Keratinocyte (primary cell): ENCODE measurements at regions not wholly inside any gene's neighbourhood (a gene's known extent, or its start where the extent isn't known, plus 50 kb on each side); places are given as distances from the start of the nearest gene placed in this dataset.

Source experiments
- DNase-seq: peaks from one replicate; pipeline ENCODE4 v3.0.0-alpha.2; 2011; ENCODE audit warnings: low read depth, missing footprints, low spot score
- FAIRE-seq: peaks from 2 replicates; lab custom pipeline; 2011; peaks lifted over from hg19 to GRCh38; lab: Jason Lieb, UNC
- H2AFZ ChIP-seq: 2 replicates; pipeline ENCODE4 v1.6.0; 2012; ENCODE audit warnings: low read length, control low read depth, inconsistent platforms; ENCODE audit not compliant: control insufficient read depth
- H3K27ac ChIP-seq: 2 replicates; pipeline ENCODE4 v1.5.1; 2011; ENCODE audit warnings: low read length; ENCODE audit not compliant: control insufficient read depth, insufficient read depth
- H3K27me3 ChIP-seq: 3 replicates; pipeline ENCODE4 v1.6.0; 2011; ENCODE audit warnings: low read length; ENCODE audit not compliant: control insufficient read depth, insufficient read depth; ENCODE audit errors: extremely low read depth
- H3K36me3 ChIP-seq, 2 experiments: 2 replicates in 1 of 2; 3 replicates in 1 of 2; pipeline ENCODE4 v1.5.1; 2011; ENCODE audit warnings: low read length in 2 of 2, mild to moderate bottlenecking in 1 of 2; ENCODE audit not compliant: control insufficient read depth in 2 of 2, insufficient read depth in 2 of 2; ENCODE audit errors: extremely low read depth in 1 of 2
- H3K4me1 ChIP-seq: 3 replicates; pipeline ENCODE4 v1.5.1; 2011; ENCODE audit warnings: low read length; ENCODE audit not compliant: control insufficient read depth, insufficient read depth; ENCODE audit errors: extremely low read depth
- H3K4me2 ChIP-seq: 3 replicates; pipeline ENCODE4 v1.6.0; 2011; ENCODE audit warnings: low read depth, low read length; ENCODE audit not compliant: control insufficient read depth, insufficient read depth; ENCODE audit errors: extremely low read depth
- H3K4me3 ChIP-seq, 3 experiments: fragments of 200-600 bp in 1 of 3; sonication (generic) in 1 of 3; 2 replicates in 2 of 3; 3 replicates in 1 of 3; pipeline ENCODE4 v1.5.1; 2011 to 2016; ENCODE audit warnings: low read length in 3 of 3, mild to moderate bottlenecking in 3 of 3, control low read depth in 2 of 3, inconsistent platforms in 1 of 3, low read depth in 1 of 3, mixed read lengths in 1 of 3, mixed run types in 1 of 3, moderate library complexity in 1 of 3; ENCODE audit not compliant: control insufficient read depth in 2 of 3, insufficient read depth in 2 of 3; ENCODE audit errors: extremely low read depth in 1 of 3
- H3K79me2 ChIP-seq: 2 replicates; pipeline ENCODE4 v1.6.0; 2012; ENCODE audit warnings: low read length; ENCODE audit not compliant: control insufficient read depth, insufficient read depth
- H3K9ac ChIP-seq: 3 replicates; pipeline ENCODE4 v1.6.0; 2011; ENCODE audit warnings: low read length; ENCODE audit not compliant: control insufficient read depth, insufficient read depth; ENCODE audit errors: extremely low read depth
- H3K9me1 ChIP-seq: 3 replicates; pipeline ENCODE4 v1.6.0; 2011; ENCODE audit warnings: low read length; ENCODE audit not compliant: control insufficient read depth, insufficient read depth; ENCODE audit errors: extremely low read depth
- H3K9me3 ChIP-seq: 2 replicates; pipeline ENCODE4 v1.5.1; 2012; ENCODE audit warnings: low read depth, low read length; ENCODE audit not compliant: control insufficient read depth
- H4K20me1 ChIP-seq: 3 replicates; pipeline ENCODE4 v1.6.0; 2011; ENCODE audit warnings: low read length; ENCODE audit not compliant: control insufficient read depth, insufficient read depth; ENCODE audit errors: extremely low read depth
- EZH2 ChIP-seq: IDR thresholded peaks from one replicate; pipeline ENCODE4 v1.6.1; 2012; ENCODE audit warnings: inconsistent platforms, mild to moderate bottlenecking, low read length, moderate library complexity
- dilution Hi-C: fragments of 300-500 bp; cut with MboI; formaldehyde crosslinking; loops from one replicate; pipeline ENCODE4 v1.7.0; 2020; ENCODE audit warnings: low sequenced_read_pairs; ENCODE audit not compliant: extremely low pct_ligation_motif_present
- TF ChIP-seq, protein P1 (sequence below), 3 experiments: IDR thresholded peaks in 1 of 3; conservative IDR thresholded peaks in 1 of 3; optimal IDR thresholded peaks in 1 of 3; 2 replicates in 2 of 3; 3 replicates in 1 of 3; pipeline versions ENCODE3 to v1.5.1; 2011; ENCODE audit warnings: low read length in 3 of 3, mild to moderate bottlenecking in 3 of 3, moderate library complexity in 2 of 3, control low read depth in 1 of 3, inconsistent platforms in 1 of 3; ENCODE audit not compliant: insufficient read depth in 2 of 3; ENCODE audit errors: extremely low read depth in 1 of 3

GRCh38 chr16:22428654-22429053, 54.2 kb upstream of the CDR2 start:
- TF ChIP-seq, protein P1, sequence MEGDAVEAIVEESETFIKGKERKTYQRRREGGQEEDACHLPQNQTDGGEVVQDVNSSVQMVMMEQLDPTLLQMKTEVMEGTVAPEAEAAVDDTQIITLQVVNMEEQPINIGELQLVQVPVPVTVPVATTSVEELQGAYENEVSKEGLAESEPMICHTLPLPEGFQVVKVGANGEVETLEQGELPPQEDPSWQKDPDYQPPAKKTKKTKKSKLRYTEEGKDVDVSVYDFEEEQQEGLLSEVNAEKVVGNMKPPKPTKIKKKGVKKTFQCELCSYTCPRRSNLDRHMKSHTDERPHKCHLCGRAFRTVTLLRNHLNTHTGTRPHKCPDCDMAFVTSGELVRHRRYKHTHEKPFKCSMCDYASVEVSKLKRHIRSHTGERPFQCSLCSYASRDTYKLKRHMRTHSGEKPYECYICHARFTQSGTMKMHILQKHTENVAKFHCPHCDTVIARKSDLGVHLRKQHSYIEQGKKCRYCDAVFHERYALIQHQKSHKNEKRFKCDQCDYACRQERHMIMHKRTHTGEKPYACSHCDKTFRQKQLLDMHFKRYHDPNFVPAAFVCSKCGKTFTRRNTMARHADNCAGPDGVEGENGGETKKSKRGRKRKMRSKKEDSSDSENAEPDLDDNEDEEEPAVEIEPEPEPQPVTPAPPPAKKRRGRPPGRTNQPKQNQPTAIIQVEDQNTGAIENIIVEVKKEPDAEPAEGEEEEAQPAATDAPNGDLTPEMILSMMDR (optimal IDR thresholded peaks at IDR 0.05 in 1 of 3, IDR thresholded peaks at IDR 0.05 in 1 of 3, conservative IDR thresholded peaks at IDR 0.05 in 1 of 3; ENCODE audit: extremely low read depth in 1 of 3, insufficient read depth in 2 of 3, low read length in 3 of 3): no peak
- no peak for TF ChIP-seq EZH2
- dilution Hi-C loops: no loop called here
- H3K4me3 ChIP-seq: no peak overlapping the region
- H3K4me1 ChIP-seq: peaks cover 13% of the 10 kb centered on the region
- H3K9me1 ChIP-seq: peaks cover 2% of the 10 kb centered on the region
- H4K20me1 ChIP-seq: no peaks in the 10 kb centered on the region
- H3K9ac ChIP-seq: no peak overlapping the region
- FAIRE-seq (no peak), DNase-seq (no peak)
- no peak overlapping the region for H3K27ac ChIP-seq
- H2AFZ ChIP-seq: no peak overlapping the region
- no peaks in the 10 kb centered on the region for H3K9me3 ChIP-seq
- H3K4me2 ChIP-seq: no peak overlapping the region
- H3K36me3 ChIP-seq: peaks cover 12 to 15% of the 10 kb centered on the region in 2 experiments
- H3K79me2 ChIP-seq: no peaks in the 10 kb centered on the region
- no peaks in the 10 kb centered on the region for H3K27me3 ChIP-seq

DNA sequence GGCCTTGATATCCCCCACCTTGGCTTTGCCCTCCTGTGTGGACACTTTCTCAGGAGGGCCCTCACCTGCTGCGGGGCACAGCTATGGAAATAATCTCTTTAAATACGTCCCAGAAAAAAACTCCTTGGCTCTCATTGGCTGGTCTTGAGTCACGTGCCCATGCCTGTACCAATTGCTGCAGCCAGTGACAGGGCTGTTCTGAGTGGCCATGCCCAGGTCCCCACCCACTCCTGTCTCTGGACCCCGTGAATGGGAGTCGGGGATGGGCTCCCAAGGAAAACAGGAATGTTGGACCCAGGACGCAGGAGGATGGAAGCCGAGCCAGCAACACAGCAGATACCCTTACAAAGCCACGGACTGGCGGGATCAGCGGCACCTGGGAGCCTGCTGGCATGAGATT, 53.1 kb upstream of the CDR2 start:
- H3K4me3 ChIP-seq: no peak overlapping the region
- no peaks in the 10 kb centered on the region for H3K9me3 ChIP-seq
- no peaks in the 10 kb centered on the region for H3K79me2 ChIP-seq
- no peak overlapping the region for H3K4me2 ChIP-seq
- H3K36me3 ChIP-seq: peaks cover 12 to 17% of the 10 kb centered on the region in 2 experiments
- no peak overlapping the region for H3K27ac ChIP-seq
- FAIRE-seq: no peak
- no peak overlapping the region for H2AFZ ChIP-seq
- DNase-seq: no peak
- H3K4me1 ChIP-seq: peaks cover 13% of the 10 kb centered on the region
- no peaks in the 10 kb centered on the region for H3K27me3 ChIP-seq
- H3K9ac ChIP-seq: no peak overlapping the region
- TF ChIP-seq, protein P1 (optimal IDR thresholded peaks at IDR 0.05 in 1 of 3, IDR thresholded peaks at IDR 0.05 in 1 of 3, conservative IDR thresholded peaks at IDR 0.05 in 1 of 3; ENCODE audit: extremely low read depth in 1 of 3, insufficient read depth in 2 of 3, low read length in 3 of 3): no peak
- peaks cover 2% of the 10 kb centered on the region for H3K9me1 ChIP-seq
- dilution Hi-C loops: no loop called here
- H4K20me1 ChIP-seq: no peaks in the 10 kb centered on the region
